Transverse colon (tissue), 4 donors: ENCODE measurements at regions not wholly inside any gene's neighbourhood (a gene's known extent, or its start where the extent isn't known, plus 50 kb on each side); places are given as distances from the start of the nearest gene placed in this dataset.

Source experiments
- DNase-seq: peaks from one replicate; pipeline ENCODE4 v3.0.0-alpha.2; 2019
- H3K27ac ChIP-seq, 4 donors: fragments of 200-600 bp; sonication (generic); 2 replicates each; pipeline ENCODE4 v1.5.1; 2016 to 2018; ENCODE audit warnings: inconsistent platforms in 4 of 4
- H3K27me3 ChIP-seq: fragments of 200-600 bp; sonication (generic); 2 replicates; pipeline ENCODE4 v1.5.1; 2017; ENCODE audit warnings: inconsistent platforms
- H3K36me3 ChIP-seq, 4 donors: fragments of 200-600 bp; sonication (generic); 2 replicates each; pipeline ENCODE4 v1.5.1; 2017 to 2019; ENCODE audit warnings: inconsistent platforms in 4 of 4
- H3K4me1 ChIP-seq, 4 donors: fragments of 200-600 bp; sonication (generic); 2 replicates each; pipeline ENCODE4 v1.5.1; 2017 to 2020; ENCODE audit warnings: inconsistent platforms in 4 of 4
- H3K4me3 ChIP-seq, 4 donors: fragments of 200-600 bp; sonication (generic); 1 replicate in 1 of 4; 2 replicates in 3 of 4; pipeline versions ENCODE4 v1.5.1 to v1.6.1; 2017 to 2019; ENCODE audit warnings: inconsistent platforms in 4 of 4
- H3K9me3 ChIP-seq, 2 donors: fragments of 200-600 bp; sonication (generic); 2 replicates each; pipeline ENCODE4 v1.5.1; 2017 to 2019; ENCODE audit warnings: inconsistent platforms in 2 of 2
- CTCF ChIP-seq, 5 experiments: fragments of 200-600 bp in 3 of 5; fragments of 450-650 bp in 2 of 5; sonication (generic) in 3 of 5; IDR thresholded peaks; 1 replicate in 2 of 5; 2 replicates in 3 of 5; pipeline ENCODE4 v1.5.1; 2016 to 2017; ENCODE audit warnings: antibody characterized with exemption in 5 of 5, inconsistent platforms in 3 of 5, mild to moderate bottlenecking in 2 of 5, moderate library complexity in 1 of 5
- EP300 ChIP-seq: sonication (generic); formaldehyde crosslinking; IDR thresholded peaks from one replicate; pipeline ENCODE4 v1.6.1; 2017; ENCODE audit warnings: antibody characterized with exemption, low read depth
- POLR2A ChIP-seq: fragments of 450-650 bp; IDR thresholded peaks from one replicate; pipeline ENCODE4 v1.6.1; 2016; ENCODE audit warnings: antibody characterized with exemption, mild to moderate bottlenecking, moderate library complexity
- POLR2AphosphoS5 ChIP-seq, 3 donors: sonication (generic); formaldehyde crosslinking; IDR thresholded peaks; one replicate each; pipeline ENCODE4 v1.6.1; 2016; ENCODE audit warnings: antibody characterized with exemption in 3 of 3
- WGBS, 2 donors: methylation state at CpG; one replicate each; pipeline ENCODE4 v1.1.5; 2018; ENCODE audit warnings: low coverage in 1 of 2; 5-methylcytosine and 5-hydroxymethylcytosine counted together
- in situ Hi-C, 4 donors: fragments of 200-750 bp; cut with MboI; loops; one replicate each; pipeline versions ENCODE4 v1.15.0 to v1.15.1; 2017; ENCODE audit warnings: low sequenced_read_pairs in 3 of 4, low pct_ligation_motif_present in 1 of 4, low pct_unique_long_range_greater_than_20kb in 1 of 4
- intact Hi-C: fragments of 100-400 bp; cut with DNase I; formaldehyde crosslinking; loops from one replicate; pipeline ENCODE4 v1.15.1; 2023; ENCODE audit warnings: low total_unique reads

- H3K4me3 ChIP-seq: no peak overlapping the region
- H3K36me3 ChIP-seq: no peaks in the 10 kb centered on the region
- H3K9me3 ChIP-seq: no peaks in the 10 kb centered on the region
- H3K27ac ChIP-seq: no peak overlapping the region
- WGBS, 2 donors: 82 to 87% methylated on average over 2 of the region's 2 CpGs
- TF ChIP-seq CTCF (IDR thresholded peaks at IDR 0.05) (no peak), POLR2AphosphoS5 (IDR thresholded peaks at IDR 0.05) (no peak), POLR2A (no peak), EP300 (no peak)
- DNase-seq: no peak
- in situ Hi-C loops (loop anchor here (10.0 to 25.0 kb wide), 2 partner anchors 257 to 264 kb away; no protein-coding TSS in a partner anchor), intact Hi-C loops (loop anchor here (5.0 kb wide), 1 partner anchor 257 kb away; no protein-coding TSS in a partner anchor)
- peaks cover 0 to 2% (median 0%) of the 10 kb centered on the region in 4 donors for H3K4me1 ChIP-seq
- H3K27me3 ChIP-seq: no peaks in the 10 kb centered on the region
Measured at GRCh38 chr9:4380406-4380805, 80.5 kb upstream of the GLIS3 start.

GRCh38 chr9:4375424-4376200 is 75.7 kb upstream of the GLIS3 start:
- H3K27me3 ChIP-seq: no peaks in the 10 kb centered on the region
- TF ChIP-seq CTCF (IDR thresholded peaks at IDR 0.05) (peak; percentile 30 to 45 (median 38)), POLR2AphosphoS5 (IDR thresholded peaks at IDR 0.05) (no peak), EP300 (no peak), POLR2A (no peak)
- H3K9me3 ChIP-seq: no peaks in the 10 kb centered on the region
- no peak overlapping the region for H3K27ac ChIP-seq
- no peaks in the 10 kb centered on the region for H3K36me3 ChIP-seq
- intact Hi-C loops: loop anchor here (10.0 kb wide), 1 partner anchor 641 kb away; no protein-coding TSS in a partner anchor
- in situ Hi-C loops: loop anchor here (10.0 to 25.0 kb wide), 2 partner anchors 262 to 1511 kb away; no protein-coding TSS in a partner anchor
- WGBS, 2 donors: 29 to 30% methylated on average over 6 to 7 of the region's 7 CpGs
- no peak for DNase-seq
- peaks cover 0 to 2% (median 0%) of the 10 kb centered on the region in 4 donors for H3K4me1 ChIP-seq
- no peak overlapping the region for H3K4me3 ChIP-seq

- intact Hi-C loops (loop anchor here (5.0 to 10.0 kb wide), 2 partner anchors 636 to 1514 kb away; no protein-coding TSS in a partner anchor), in situ Hi-C loops (loop anchor here (10.0 to 25.0 kb wide), 4 partner anchors 634 to 1509 kb away; no protein-coding TSS in a partner anchor)
- no peaks in the 10 kb centered on the region for H3K9me3 ChIP-seq
- no peaks in the 10 kb centered on the region for H3K27me3 ChIP-seq
- H3K4me1 ChIP-seq: peaks cover 0 to 2% (median 0%) of the 10 kb centered on the region in 4 donors
- no peak overlapping the region for H3K4me3 ChIP-seq
- no peak for DNase-seq
- H3K27ac ChIP-seq: no peak overlapping the region
- 80 to 87% methylated on average over 2 to 5 of the region's 5 CpGs for WGBS, 2 donors
- no peak for TF ChIP-seq EP300
- TF ChIP-seq POLR2A: no peak
- no peak for TF ChIP-seq CTCF (IDR thresholded peaks at IDR 0.05)
- no peak for TF ChIP-seq POLR2AphosphoS5 (IDR thresholded peaks at IDR 0.05)
- no peaks in the 10 kb centered on the region for H3K36me3 ChIP-seq
Measured at GRCh38 chr9:4371108-4371507, 71.2 kb upstream of the GLIS3 start.

GRCh38 chr9:4370501-4370900 is 70.6 kb upstream of the GLIS3 start:
- no peaks in the 10 kb centered on the region for H3K9me3 ChIP-seq
- H3K36me3 ChIP-seq: no peaks in the 10 kb centered on the region
- 82 to 88% methylated on average over 3 of the region's 3 CpGs for WGBS, 2 donors
- H3K27me3 ChIP-seq: no peaks in the 10 kb centered on the region
- no peak for DNase-seq
- no peak overlapping the region for H3K27ac ChIP-seq
- in situ Hi-C loops: loop anchor here (10.0 to 25.0 kb wide), 4 partner anchors 633 to 1508 kb away; no protein-coding TSS in a partner anchor
- no peak for TF ChIP-seq EP300
- TF ChIP-seq CTCF (IDR thresholded peaks at IDR 0.05): no peak
- no peak for TF ChIP-seq POLR2A
- TF ChIP-seq POLR2AphosphoS5 (IDR thresholded peaks at IDR 0.05): no peak
- H3K4me1 ChIP-seq: peaks cover 0 to under 1% (median 0%) of the 10 kb centered on the region in 4 donors
- H3K4me3 ChIP-seq: no peak overlapping the region
- intact Hi-C loops: loop anchor here (5.0 to 10.0 kb wide), 2 partner anchors 636 to 1513 kb away; no protein-coding TSS in a partner anchor
